GM18868 (cell line): ENCODE measurements at regions not wholly inside any gene's neighbourhood (a gene's known extent, or its start where the extent isn't known, plus 50 kb on each side); places are given as distances from the start of the nearest gene placed in this dataset.
A peak's percentile ranks its signal among the peaks of the same experiment; 100 is the strongest.

ENCODE experiments used
- ATAC-seq: cut with Tn5 transposase; IDR thresholded peaks from one replicate; pipeline ENCODE4 v1.9.1; 2021; ENCODE audit warnings: mild to moderate bottlenecking, moderate library complexity; ENCODE audit not compliant: unreplicated experiment

GRCh38 chr7:108810756-108811385, 241.2 kb downstream of the DNAJB9 start:
- no peak for ATAC-seq

- ATAC-seq, result no peak
Observed at GRCh38 chr7:108813251-108814014, 243.8 kb downstream of the DNAJB9 start.

GRCh38 chr7:108815815-108816214, 246.1 kb downstream of the DNAJB9 start:
- no peak for ATAC-seq

GRCh38 chr7:108818742-108819141, 249.1 kb downstream of the DNAJB9 start:
- no peak for ATAC-seq

GRCh38 chr7:108824840-108825580, 255.3 kb downstream of the DNAJB9 start:
- no peak for ATAC-seq

- no peak for ATAC-seq
Observed at GRCh38 chr7:108825581-108825909, 255.9 kb downstream of the DNAJB9 start.

- ATAC-seq, result no peak
Observed at GRCh38 chr7:108836256-108836655, 266.6 kb downstream of the DNAJB9 start.

- ATAC-seq, result no peak
Observed at GRCh38 chr7:108838198-108838597, 268.5 kb downstream of the DNAJB9 start.

GRCh38 chr7:108839076-108839475, 269.4 kb downstream of the DNAJB9 start:
- ATAC-seq, result no peak

- ATAC-seq, result no peak
Observed at GRCh38 chr7:108845951-108846350, 276.3 kb downstream of the DNAJB9 start.

GRCh38 chr7:108846471-108846870, 276.8 kb downstream of the DNAJB9 start:
- no peak for ATAC-seq

- ATAC-seq, result no peak
Observed at GRCh38 chr7:108848486-108848885, 278.8 kb downstream of the DNAJB9 start.

- no peak for ATAC-seq
Observed at GRCh38 chr7:108860615-108861014, 290.9 kb downstream of the DNAJB9 start.

- no peak for ATAC-seq
Observed at GRCh38 chr7:108861071-108861470, 291.4 kb downstream of the DNAJB9 start.

GRCh38 chr7:108863227-108863848, 293.7 kb downstream of the DNAJB9 start:
- ATAC-seq, result no peak

GRCh38 chr7:108869070-108869469, 299.4 kb downstream of the DNAJB9 start:
- ATAC-seq, result no peak

- ATAC-seq, result peak; percentile 58
Observed at GRCh38 chr7:108875139-108875538, 305.5 kb downstream of the DNAJB9 start.

- ATAC-seq, result no peak
Observed at GRCh38 chr7:108890862-108891261, 321.2 kb downstream of the DNAJB9 start.

- ATAC-seq, result no peak
Observed at GRCh38 chr7:108908456-108908855, 338.8 kb downstream of the DNAJB9 start.

- no peak for ATAC-seq
Observed at GRCh38 chr7:108911016-108911415, 341.3 kb downstream of the DNAJB9 start.

GRCh38 chr7:108920490-108920889, 350.8 kb downstream of the DNAJB9 start:
- ATAC-seq, result no peak
